ENCODE measurements at regions not wholly inside any gene's neighbourhood (a gene's known extent, or its start where the extent isn't known, plus 50 kb on each side); places are given as distances from the start of the nearest gene placed in this dataset.

DNA sequence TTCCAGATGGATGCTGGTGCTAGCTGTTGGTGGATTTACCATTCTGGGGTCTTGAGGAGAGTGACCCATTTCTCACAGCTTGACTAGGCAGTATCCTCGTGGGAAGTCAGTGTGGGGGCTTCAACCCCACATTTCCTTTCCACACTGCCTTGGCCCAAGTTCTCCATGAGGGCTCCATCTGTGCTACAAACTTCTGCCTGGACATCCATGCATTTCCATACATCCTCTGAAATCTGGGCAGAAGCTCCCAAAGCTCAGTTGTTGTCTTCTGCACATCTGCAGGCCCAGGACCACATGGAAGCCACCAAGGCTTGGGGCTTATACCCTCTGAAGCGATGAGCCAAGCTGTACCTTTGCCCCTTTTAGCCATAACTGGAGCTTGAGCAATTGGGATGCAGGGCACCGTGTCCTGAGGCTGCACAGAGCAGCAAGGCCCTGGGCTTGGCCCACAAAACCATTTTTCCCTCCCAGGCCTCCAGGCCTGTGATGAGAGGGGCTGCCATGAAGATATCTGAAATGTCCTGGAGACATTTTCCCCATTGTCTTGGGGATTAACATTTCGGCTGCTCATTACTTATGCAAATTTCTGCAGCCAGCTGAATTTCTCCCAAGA is 248.7 kb upstream of the ANKRD50 start:
- Histone ChIP-seq H3K36me3 (no peaks in the 10 kb centered on the region), H3K4me1 (no peaks in the 10 kb centered on the region), H3K27me3 (no peaks in the 10 kb centered on the region), H3K27ac (no peak overlapping the region), H3K4me3 (no peak overlapping the region), H3K9me3 (no peaks in the 10 kb centered on the region)
- intact Hi-C loops (cut with DNase I), result no loop called here
- TF ChIP-seq, protein P1, sequence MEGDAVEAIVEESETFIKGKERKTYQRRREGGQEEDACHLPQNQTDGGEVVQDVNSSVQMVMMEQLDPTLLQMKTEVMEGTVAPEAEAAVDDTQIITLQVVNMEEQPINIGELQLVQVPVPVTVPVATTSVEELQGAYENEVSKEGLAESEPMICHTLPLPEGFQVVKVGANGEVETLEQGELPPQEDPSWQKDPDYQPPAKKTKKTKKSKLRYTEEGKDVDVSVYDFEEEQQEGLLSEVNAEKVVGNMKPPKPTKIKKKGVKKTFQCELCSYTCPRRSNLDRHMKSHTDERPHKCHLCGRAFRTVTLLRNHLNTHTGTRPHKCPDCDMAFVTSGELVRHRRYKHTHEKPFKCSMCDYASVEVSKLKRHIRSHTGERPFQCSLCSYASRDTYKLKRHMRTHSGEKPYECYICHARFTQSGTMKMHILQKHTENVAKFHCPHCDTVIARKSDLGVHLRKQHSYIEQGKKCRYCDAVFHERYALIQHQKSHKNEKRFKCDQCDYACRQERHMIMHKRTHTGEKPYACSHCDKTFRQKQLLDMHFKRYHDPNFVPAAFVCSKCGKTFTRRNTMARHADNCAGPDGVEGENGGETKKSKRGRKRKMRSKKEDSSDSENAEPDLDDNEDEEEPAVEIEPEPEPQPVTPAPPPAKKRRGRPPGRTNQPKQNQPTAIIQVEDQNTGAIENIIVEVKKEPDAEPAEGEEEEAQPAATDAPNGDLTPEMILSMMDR (IDR thresholded peaks at IDR 0.05), result no peak
- DNase-seq (ENCODE audit: low spot score in 2 of 2), result no peak

DNA sequence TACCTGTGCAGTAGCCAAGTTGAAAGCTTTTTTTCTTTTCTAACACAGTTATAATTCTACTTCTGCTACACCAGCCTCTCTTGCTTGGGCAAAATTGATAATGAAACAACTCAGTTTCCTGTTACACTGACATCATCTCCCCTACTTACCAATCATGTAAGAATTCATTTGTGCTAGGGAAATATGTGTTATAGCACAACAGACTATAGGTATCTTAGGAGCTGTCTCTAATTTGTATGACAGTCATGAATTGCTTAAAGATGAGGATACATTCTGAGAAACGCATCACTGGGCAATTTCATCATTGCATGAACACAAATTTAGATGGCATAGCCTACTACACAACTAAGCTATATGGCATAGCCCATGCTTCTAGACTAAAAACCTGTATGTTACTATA is 246.3 kb upstream of the ANKRD50 start:
- H3K27ac ChIP-seq, result no peak overlapping the region
- H3K4me1 ChIP-seq, result no peaks in the 10 kb centered on the region
- H3K27me3 ChIP-seq, result no peaks in the 10 kb centered on the region
- TF ChIP-seq, protein P1 (IDR thresholded peaks at IDR 0.05), result no peak
- no peak overlapping the region for H3K4me3 ChIP-seq
- no peaks in the 10 kb centered on the region for H3K9me3 ChIP-seq
- H3K36me3 ChIP-seq, result no peaks in the 10 kb centered on the region
- DNase-seq (ENCODE audit: low spot score in 2 of 2), result no peak
- intact Hi-C loops (cut with DNase I), result no loop called here

DNA sequence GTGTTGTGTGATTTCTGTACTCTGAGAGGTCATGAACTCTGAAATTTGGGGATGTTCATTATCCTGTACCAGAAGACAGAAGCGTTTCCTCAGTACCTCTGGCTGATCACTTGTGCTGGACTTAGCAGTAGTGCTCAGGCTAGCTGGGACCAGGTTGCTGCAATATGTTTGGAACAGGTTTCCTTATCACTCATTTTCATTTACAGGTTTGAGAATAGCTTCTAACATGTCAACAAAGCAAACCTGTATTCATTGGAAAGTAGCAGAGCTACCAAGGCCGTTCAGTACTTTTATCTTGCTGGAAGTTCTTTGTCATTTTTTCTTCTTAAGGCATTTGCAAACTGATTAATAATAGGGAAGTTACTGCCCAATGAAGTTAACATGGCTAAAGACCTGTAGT is 242.9 kb upstream of the ANKRD50 start:
- intact Hi-C loops (cut with DNase I), result no loop called here
- DNase-seq (ENCODE audit: low spot score in 2 of 2), result no peak
- TF ChIP-seq, protein P1 (IDR thresholded peaks at IDR 0.05), result no peak
- no peaks in the 10 kb centered on the region for H3K9me3 ChIP-seq
- no peaks in the 10 kb centered on the region for H3K4me1 ChIP-seq
- no peaks in the 10 kb centered on the region for H3K27me3 ChIP-seq
- no peaks in the 10 kb centered on the region for H3K36me3 ChIP-seq
- no peak overlapping the region for H3K4me3 ChIP-seq
- no peak overlapping the region for H3K27ac ChIP-seq

DNA sequence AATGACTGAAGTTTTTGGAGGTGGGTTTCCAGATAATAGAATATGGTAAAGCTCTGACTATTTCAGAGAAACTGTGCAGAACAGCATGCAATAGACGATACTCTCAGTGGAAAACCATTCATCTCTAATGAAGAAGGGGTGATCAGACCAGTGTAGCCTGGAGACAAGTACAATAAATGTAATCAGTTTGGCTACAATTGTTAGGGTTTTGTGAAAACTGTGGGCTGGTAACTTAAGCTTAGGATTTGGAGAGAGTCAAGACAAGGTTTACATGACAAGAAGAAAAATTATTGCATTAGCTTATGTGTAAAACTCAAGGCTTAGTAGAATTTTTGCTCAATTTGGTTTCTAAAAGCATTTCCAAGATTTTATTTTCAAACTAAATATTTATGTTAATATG is 241.5 kb upstream of the ANKRD50 start:
- Histone ChIP-seq H3K36me3 (no peaks in the 10 kb centered on the region), H3K27me3 (no peaks in the 10 kb centered on the region), H3K4me3 (no peak overlapping the region), H3K9me3 (no peaks in the 10 kb centered on the region), H3K4me1 (peaks cover 0 to under 1% of the 10 kb centered on the region in 2 donors), H3K27ac (no peak overlapping the region)
- no peak for DNase-seq (ENCODE audit: low spot score in 2 of 2)
- TF ChIP-seq, protein P1 (IDR thresholded peaks at IDR 0.05), result no peak
- intact Hi-C loops (cut with DNase I), result no loop called here

DNA sequence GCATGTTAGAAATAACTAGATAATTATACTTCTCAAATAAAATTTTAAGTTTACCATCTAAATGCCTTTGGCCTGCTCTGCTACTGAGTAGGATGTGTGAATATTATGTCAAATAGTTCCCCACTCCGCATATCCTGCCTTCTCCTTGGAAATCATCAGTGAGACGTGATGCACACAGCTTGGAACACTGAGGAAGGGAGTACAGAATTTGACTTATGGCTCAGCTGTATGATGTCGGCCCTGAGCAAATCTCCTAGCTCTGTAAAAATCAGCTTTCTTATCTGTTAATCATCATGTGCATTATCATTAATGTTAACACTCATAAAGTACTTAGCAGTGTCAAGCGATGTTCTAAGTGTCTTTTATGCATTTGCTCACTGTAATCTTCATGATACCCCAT is 241.0 kb upstream of the ANKRD50 start:
- intact Hi-C loops (cut with DNase I), result no loop called here
- Histone ChIP-seq H3K27me3 (no peaks in the 10 kb centered on the region), H3K27ac (no peak overlapping the region), H3K36me3 (no peaks in the 10 kb centered on the region), H3K4me3 (no peak overlapping the region), H3K4me1 (peaks cover 0 to 6% of the 10 kb centered on the region in 2 donors), H3K9me3 (no peaks in the 10 kb centered on the region)
- TF ChIP-seq, protein P1 (IDR thresholded peaks at IDR 0.05), result no peak
- DNase-seq (ENCODE audit: low spot score in 2 of 2), result no peak

DNA sequence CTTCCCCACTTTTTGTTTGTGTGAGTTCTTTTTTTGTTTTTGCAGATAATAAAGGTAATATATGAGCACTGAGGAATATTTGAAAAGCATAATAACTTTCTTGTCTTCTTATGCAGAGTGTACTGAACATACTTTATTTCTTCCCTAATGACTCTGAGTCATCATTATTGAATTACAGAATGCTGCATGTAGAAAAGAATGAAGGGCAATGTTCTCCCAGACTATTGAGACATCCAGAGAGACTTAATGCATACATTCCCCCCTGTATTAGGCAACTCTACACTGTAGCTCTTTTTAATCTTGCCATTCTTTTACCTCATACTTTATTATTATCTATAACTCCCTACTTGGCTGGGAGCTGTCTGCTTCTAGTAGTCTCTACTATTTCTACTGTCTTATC is 240.5 kb upstream of the ANKRD50 start:
- intact Hi-C loops (cut with DNase I), result no loop called here

More for the DNA sequence above, 240.5 kb upstream of the ANKRD50 start:
- Histone ChIP-seq H3K4me1 (peaks cover 0 to 7% of the 10 kb centered on the region in 2 donors), H3K36me3 (no peaks in the 10 kb centered on the region), H3K27me3 (no peaks in the 10 kb centered on the region), H3K9me3 (no peaks in the 10 kb centered on the region), H3K27ac (no peak overlapping the region), H3K4me3 (no peak overlapping the region)
- no peak for DNase-seq (ENCODE audit: low spot score in 2 of 2)
- TF ChIP-seq, protein P1 (IDR thresholded peaks at IDR 0.05), result no peak
